ENCODE measurements at regions not wholly inside any gene's neighbourhood (a gene's known extent, or its start where the extent isn't known, plus 50 kb on each side); places are given as distances from the start of the nearest gene placed in this dataset.

GRCh38 chr18:47720741-47721140 is 209.7 kb downstream of the SMAD2 start:
- no peaks in the 10 kb centered on the region for H3K4me1 ChIP-seq (ENCODE audit: low read depth)
- DNase-seq (ENCODE audit: low read depth in 1 of 2, low spot score in 1 of 2), result no peak
- H3K36me3 ChIP-seq, result no peaks in the 10 kb centered on the region
- H3K4me3 ChIP-seq, result no peak overlapping the region
- H3K9me3 ChIP-seq (ENCODE audit: low read depth), result no peaks in the 10 kb centered on the region
- TF ChIP-seq CTCF (IDR thresholded peaks at IDR 0.05; ENCODE audit: low read depth, low read length), result no peak
- H3K27ac ChIP-seq, result no peak overlapping the region
- no peaks in the 10 kb centered on the region for H3K27me3 ChIP-seq

- H3K36me3 ChIP-seq, result no peaks in the 10 kb centered on the region
- H3K9me3 ChIP-seq (ENCODE audit: low read depth), result no peaks in the 10 kb centered on the region
- no peaks in the 10 kb centered on the region for H3K27me3 ChIP-seq
- no peak overlapping the region for H3K4me3 ChIP-seq
- H3K27ac ChIP-seq, result no peak overlapping the region
- no peaks in the 10 kb centered on the region for H3K4me1 ChIP-seq (ENCODE audit: low read depth)
- no peak for DNase-seq (ENCODE audit: low read depth in 1 of 2, low spot score in 1 of 2)
- no peak for TF ChIP-seq CTCF (IDR thresholded peaks at IDR 0.05; ENCODE audit: low read depth, low read length)
Measured at GRCh38 chr18:47719096-47719780, 211.2 kb downstream of the SMAD2 start.

GRCh38 chr18:47718646-47719045 is 211.8 kb downstream of the SMAD2 start:
- H3K4me1 ChIP-seq (ENCODE audit: low read depth), result no peaks in the 10 kb centered on the region
- TF ChIP-seq CTCF (IDR thresholded peaks at IDR 0.05; ENCODE audit: low read depth, low read length), result no peak
- no peaks in the 10 kb centered on the region for H3K36me3 ChIP-seq
- DNase-seq (ENCODE audit: low read depth in 1 of 2, low spot score in 1 of 2), result no peak
- no peaks in the 10 kb centered on the region for H3K27me3 ChIP-seq
- H3K9me3 ChIP-seq (ENCODE audit: low read depth), result no peaks in the 10 kb centered on the region
- no peak overlapping the region for H3K4me3 ChIP-seq
- H3K27ac ChIP-seq, result no peak overlapping the region

GRCh38 chr18:47717257-47717656 is 213.2 kb downstream of the SMAD2 start:
- no peak overlapping the region for H3K27ac ChIP-seq
- H3K4me1 ChIP-seq (ENCODE audit: low read depth), result no peaks in the 10 kb centered on the region
- no peak for TF ChIP-seq CTCF (IDR thresholded peaks at IDR 0.05; ENCODE audit: low read depth, low read length)
- no peaks in the 10 kb centered on the region for H3K36me3 ChIP-seq
- H3K4me3 ChIP-seq, result no peak overlapping the region
- H3K27me3 ChIP-seq, result no peaks in the 10 kb centered on the region
- DNase-seq (ENCODE audit: low read depth in 1 of 2, low spot score in 1 of 2), result no peak
- no peaks in the 10 kb centered on the region for H3K9me3 ChIP-seq (ENCODE audit: low read depth)

- Histone ChIP-seq H3K9me3 (ENCODE audit: low read depth) (no peaks in the 10 kb centered on the region), H3K4me1 (ENCODE audit: low read depth) (no peaks in the 10 kb centered on the region), H3K36me3 (no peaks in the 10 kb centered on the region), H3K4me3 (no peak overlapping the region), H3K27me3 (no peaks in the 10 kb centered on the region), H3K27ac (no peak overlapping the region)
- DNase-seq (ENCODE audit: low read depth in 1 of 2, low spot score in 1 of 2), result no peak
- TF ChIP-seq CTCF (IDR thresholded peaks at IDR 0.05; ENCODE audit: low read depth, low read length), result no peak
Measured at GRCh38 chr18:47716632-47717185, 213.8 kb downstream of the SMAD2 start.
